GM12878 (cell line): ENCODE measurements at regions not wholly inside any gene's neighbourhood (a gene's known extent, or its start where the extent isn't known, plus 50 kb on each side); places are given as distances from the start of the nearest gene placed in this dataset.

Source experiments
- BCLAF1 ChIP-seq: fragments of 450-650 bp; IDR thresholded peaks from 2 replicates; pipeline ENCODE4 v1.6.1; 2017; ENCODE audit warnings: antibody characterized with exemption, mild to moderate bottlenecking, moderate library complexity
- SPI1 ChIP-seq: IDR thresholded peaks from 2 replicates; pipeline ENCODE4 v1.6.1; 2011; ENCODE audit warnings: low read depth, mild to moderate bottlenecking, low read length, moderate library complexity, borderline replicate concordance; ENCODE audit not compliant: insufficient read depth
- TF ChIP-seq, protein P1 (sequence below): fragments of 450-650 bp; IDR thresholded peaks from 2 replicates; pipeline ENCODE4 v1.6.1; 2018; ENCODE audit warnings: mild to moderate bottlenecking, low read depth, moderate library complexity; ENCODE audit not compliant: partially characterized antibody
- TF ChIP-seq, protein P2 (sequence below): fragments of 450-650 bp; IDR thresholded peaks from 2 replicates; pipeline ENCODE4 v1.6.1; 2016; ENCODE audit warnings: mild to moderate bottlenecking

DNA sequence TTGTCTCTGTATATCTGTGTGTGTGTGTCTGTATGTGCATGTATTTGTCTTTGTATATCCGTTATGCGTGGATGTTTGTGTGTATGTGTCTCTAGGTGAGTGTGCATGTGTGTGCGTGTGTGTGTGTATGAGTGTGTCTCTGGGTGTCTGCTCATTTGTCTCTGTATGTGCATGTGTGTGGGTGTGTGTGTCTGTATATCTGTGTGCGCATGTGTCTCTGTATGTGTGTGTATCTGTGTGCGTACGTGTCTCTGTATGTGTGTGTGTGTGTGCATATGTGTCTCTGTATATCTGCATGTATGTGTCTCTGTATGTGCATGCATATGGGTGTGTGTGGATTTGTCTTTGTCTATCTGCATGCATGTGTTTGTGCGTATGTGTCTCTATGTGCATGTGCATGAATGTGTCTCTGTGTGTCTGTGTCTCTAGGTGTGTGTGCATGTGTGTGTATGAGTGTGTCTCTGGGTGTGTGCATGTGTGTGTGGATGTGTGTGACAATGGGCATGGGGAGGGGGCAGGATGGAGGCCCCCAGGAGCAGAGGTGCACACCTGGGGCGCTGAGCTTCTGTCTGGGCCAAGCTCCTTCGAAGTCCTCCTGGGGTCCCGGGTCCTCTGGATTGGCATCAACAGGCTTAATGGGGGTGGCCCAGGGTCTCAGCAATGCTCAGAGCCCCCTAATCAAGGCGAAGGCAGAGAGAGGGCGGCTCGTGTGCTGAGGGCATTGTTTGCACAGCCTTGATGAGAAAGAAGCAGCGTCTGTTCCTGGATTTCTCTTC lies 373.4 kb upstream of the IRX4 start (continued):
- TF ChIP-seq BCLAF1 = no peak
- TF ChIP-seq SPI1 = no peak
- TF ChIP-seq, protein P1, sequence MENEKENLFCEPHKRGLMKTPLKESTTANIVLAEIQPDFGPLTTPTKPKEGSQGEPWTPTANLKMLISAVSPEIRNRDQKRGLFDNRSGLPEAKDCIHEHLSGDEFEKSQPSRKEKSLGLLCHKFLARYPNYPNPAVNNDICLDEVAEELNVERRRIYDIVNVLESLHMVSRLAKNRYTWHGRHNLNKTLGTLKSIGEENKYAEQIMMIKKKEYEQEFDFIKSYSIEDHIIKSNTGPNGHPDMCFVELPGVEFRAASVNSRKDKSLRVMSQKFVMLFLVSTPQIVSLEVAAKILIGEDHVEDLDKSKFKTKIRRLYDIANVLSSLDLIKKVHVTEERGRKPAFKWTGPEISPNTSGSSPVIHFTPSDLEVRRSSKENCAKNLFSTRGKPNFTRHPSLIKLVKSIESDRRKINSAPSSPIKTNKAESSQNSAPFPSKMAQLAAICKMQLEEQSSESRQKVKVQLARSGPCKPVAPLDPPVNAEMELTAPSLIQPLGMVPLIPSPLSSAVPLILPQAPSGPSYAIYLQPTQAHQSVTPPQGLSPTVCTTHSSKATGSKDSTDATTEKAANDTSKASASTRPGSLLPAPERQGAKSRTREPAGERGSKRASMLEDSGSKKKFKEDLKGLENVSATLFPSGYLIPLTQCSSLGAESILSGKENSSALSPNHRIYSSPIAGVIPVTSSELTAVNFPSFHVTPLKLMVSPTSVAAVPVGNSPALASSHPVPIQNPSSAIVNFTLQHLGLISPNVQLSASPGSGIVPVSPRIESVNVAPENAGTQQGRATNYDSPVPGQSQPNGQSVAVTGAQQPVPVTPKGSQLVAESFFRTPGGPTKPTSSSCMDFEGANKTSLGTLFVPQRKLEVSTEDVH = no peak
- TF ChIP-seq, protein P2, sequence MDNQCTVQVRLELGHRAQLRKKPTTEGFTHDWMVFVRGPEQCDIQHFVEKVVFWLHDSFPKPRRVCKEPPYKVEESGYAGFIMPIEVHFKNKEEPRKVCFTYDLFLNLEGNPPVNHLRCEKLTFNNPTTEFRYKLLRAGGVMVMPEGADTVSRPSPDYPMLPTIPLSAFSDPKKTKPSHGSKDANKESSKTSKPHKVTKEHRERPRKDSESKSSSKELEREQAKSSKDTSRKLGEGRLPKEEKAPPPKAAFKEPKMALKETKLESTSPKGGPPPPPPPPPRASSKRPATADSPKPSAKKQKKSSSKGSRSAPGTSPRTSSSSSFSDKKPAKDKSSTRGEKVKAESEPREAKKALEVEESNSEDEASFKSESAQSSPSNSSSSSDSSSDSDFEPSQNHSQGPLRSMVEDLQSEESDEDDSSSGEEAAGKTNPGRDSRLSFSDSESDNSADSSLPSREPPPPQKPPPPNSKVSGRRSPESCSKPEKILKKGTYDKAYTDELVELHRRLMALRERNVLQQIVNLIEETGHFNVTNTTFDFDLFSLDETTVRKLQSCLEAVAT = no peak
